Fibroblast of skin of left quadriceps (primary cell): ENCODE measurements at regions not wholly inside any gene's neighbourhood (a gene's known extent, or its start where the extent isn't known, plus 50 kb on each side); places are given as distances from the start of the nearest gene placed in this dataset.

ENCODE experiments used
- DNase-seq, 2 experiments: peaks; one replicate each; pipeline ENCODE4 v3.0.0-alpha.2; 2013; ENCODE audit warnings: low read depth in 2 of 2

- no peak for DNase-seq
Measured at GRCh38 chr13:109521719-109522118, 264.7 kb downstream of the IRS2 start.

DNA sequence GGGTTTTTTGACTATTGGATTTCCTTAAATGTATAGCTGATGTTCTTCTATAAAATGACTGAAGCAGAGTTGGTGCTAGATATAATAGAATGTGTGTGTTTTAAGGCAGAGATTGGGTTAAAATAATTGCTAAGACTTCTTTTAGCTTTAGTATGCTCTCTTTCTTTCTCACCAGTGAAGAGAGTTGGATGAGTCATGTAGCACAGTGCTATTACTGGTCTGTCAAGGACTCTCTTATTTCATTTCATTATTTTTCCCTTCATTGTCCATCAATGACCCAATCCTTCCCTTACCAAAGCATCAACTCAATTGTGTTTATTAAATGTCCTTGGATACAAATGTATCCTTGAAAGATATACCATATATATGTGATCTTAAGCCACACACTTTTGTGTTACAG lies 268.9 kb downstream of the IRS2 start:
- no peak for DNase-seq

GRCh38 chr13:109516186-109516585 lies 270.2 kb downstream of the IRS2 start:
- DNase-seq: no peak

- DNase-seq: no peak
Measured at GRCh38 chr13:109510013-109510412, 276.4 kb downstream of the IRS2 start.

DNA sequence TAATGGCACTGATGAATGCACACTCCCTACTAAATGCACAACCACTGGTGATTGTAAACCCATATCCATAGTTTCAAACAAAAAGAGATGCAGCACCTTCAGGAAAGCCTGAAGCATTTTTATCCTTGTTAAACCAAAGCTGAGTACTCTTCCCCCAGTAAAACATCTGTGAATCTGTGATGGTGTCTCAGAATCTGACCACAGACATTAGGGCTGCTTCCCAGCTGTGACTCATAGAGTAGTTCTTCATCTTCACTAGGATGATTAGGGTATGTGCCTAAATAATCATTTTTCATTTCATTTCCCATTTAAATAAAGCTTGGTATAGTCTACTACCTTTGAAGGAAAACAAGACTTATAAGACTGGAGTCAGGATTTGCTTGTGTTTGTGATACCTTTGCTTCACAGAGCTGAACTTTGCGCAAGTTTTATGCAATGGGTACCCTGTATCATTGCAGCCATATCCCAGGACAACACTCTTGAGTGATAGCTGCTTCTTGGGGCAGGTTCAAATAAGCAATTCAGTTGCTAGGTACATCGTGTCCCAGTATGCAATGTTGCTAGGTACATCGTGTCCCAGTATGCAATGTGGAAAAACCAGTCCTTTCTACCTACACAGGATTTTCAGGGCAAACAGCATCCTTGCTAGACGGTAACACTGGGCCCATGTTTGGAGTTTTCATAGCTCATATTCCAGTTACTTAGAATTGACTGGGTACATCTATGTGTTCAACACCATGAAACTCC lies 277.1 kb downstream of the IRS2 start:
- DNase-seq: peak; percentile 65

DNA sequence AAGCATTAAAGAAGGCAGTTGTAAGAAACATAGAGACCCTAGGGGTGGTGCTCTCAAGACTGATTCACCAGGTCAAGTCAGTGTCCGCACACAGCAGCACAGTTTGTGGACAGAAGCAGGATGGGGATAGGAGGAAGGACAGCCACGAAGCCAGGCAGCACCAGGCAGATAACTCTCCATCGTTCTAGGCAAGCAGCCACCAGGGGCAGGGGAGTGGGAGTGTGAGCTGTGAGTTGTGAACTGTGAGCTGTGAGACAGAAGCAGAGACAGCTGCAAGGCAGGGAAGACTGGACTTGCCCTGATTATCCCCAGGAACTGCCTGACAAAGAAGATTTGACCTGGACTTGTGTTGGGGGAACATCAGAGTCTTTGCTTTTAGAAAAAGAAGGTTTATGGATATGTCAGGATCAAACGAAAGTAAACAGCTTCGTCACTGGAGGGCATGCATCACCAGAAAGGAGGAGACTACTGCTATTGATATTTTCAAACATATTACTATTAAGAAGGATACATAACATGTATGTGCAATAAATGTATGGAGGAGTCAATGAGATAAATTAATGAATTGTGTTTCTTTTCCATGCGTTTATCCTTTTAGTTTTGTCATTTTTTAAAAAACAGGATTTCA lies 286.1 kb downstream of the IRS2 start:
- no peak for DNase-seq

DNA sequence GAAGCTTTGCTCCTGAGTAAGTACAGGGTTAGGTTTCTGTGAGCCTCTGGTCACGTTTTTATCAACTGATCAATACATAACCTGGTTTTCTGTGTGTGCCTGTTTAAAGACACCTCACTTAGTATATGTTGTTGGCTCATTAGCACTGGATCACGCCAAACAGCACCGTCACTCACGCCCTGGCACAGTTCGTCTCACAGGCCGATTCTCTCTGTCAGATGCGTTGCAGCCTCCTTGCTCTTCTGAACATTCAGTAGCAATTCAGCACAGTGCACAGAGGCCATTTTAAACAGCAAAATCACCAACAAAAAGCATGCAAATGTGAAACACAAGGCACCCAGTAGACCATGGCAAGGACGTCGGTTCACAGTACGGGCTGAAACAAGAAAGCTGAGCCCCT lies 288.5 kb downstream of the IRS2 start:
- DNase-seq: no peak

DNA sequence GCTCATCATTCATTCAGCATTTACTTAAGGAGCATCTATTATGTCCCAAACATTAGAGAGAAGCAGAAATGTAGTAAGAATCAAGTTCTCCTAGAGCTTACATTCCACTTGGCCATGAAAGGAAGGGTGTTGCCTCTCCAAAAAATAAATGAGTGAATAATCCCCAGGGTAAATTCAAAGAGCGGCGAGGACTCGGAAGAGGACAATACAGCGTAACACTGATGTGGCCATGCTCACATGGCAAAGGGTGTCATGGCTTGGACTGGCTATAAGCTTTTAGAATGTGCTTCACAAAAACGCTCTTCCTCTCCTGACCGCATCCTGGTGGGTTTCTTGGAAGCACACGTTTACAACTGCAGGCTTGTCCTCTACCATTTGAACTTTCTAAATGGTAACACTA lies 290.2 kb downstream of the IRS2 start:
- no peak for DNase-seq

DNA sequence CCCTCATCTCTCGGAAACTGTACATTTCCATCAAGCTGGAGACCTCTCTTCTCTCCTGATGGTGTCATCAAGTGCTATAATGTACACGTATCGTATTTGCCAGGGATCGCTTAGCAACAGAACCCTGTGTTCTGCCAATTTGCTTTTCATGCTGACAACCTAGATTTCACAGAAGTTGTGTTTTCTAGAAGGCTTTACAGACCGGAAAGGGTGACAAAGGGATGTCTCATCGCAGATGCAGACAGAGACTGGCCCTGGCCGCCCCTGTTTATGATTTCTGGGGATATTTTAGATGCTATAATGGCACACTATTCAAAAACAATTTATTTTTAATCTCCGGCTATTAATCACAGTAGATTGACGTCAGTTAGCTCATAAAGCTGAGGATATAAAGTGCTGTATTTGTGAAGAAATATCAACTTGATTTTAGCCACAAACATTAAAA lies 291.4 kb downstream of the IRS2 start:
- peak; percentile 24 to 31 for DNase-seq

- DNase-seq: no peak
Measured at GRCh38 chr13:109485136-109485794, 301.1 kb downstream of the IRS2 start.

- DNase-seq: no peak
Measured at GRCh38 chr13:109483284-109483683, 303.1 kb downstream of the IRS2 start.

DNA sequence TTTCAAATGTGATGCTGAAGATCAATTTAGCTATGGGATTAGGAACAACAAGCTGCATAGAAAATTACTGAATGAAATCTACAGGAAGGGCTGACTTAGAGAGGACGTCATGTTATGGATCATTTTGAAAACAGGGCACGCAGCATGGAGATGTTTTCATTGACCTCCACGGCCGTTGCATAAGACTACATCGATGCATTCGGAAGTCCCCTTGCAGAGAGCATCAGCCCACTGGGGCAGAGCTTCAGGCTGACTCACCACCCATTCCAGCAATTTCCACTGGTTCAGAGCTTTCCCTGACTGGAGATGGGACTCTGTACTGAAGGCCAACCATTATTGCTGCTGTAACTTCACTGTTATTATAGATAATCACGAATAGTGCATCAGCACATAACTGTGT lies 305.3 kb downstream of the IRS2 start:
- no peak for DNase-seq

DNA sequence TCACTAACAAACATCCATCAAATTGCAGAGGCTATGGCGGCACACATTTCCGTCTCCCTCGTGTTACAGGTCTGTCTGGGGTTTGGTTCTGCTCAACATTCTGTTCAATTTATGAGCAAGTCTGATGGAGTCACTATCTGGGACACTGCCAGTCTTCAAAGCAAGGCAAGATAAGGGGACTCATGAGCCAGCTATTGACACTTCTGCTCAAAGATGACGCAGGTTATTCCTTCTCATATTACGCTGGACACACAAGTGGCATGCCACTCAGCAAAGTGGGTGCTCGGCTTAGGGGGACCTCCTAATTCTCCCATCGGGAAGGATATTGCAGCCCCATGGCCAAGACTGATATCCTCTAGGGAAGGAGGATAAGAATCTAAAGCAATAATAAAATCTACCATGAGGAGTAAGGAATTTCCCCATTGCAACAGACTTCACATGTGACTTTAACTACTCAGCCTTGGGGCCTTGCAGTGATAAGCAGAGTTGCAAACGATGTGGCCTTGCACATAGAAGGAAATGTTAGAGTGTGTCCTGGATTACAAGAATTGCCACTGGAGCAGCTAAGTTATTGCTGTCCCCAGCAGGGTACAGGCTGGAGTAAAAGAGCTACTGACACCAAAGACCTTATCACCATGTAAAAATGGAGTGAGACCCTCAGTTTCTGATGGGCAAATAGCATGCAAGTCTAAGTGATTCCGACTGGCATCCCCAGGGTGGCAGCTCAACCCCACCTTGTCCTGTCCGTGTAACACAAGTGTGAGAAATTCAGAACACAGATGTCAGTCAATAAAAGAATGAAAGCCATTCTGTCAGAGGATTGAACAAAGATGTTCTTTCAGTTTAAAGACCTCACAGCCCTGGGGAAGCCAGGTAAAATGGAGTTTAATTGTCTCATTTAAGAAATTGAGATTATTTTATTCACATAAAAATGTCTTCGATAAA lies 306.1 kb downstream of the IRS2 start:
- no peak for DNase-seq

DNA sequence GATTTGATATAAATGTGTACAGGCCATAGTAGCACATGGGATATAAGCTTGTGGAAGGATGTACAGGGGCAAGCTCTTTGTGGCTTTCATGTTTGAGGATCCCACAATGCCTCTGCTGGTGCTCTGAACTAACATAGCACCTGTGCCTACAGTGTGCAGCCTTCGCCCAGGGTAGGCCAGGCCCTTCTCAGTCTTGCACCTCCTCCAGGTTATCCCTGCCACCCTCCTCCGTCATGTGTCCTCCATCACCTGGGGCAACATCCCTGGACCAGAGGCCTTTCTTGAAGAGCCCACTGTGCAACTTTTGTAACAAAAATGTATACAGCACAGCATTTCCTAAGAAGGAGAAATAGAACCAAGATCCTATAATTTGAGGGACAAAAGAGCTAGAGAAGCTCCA lies 306.8 kb downstream of the IRS2 start:
- no peak for DNase-seq

DNA sequence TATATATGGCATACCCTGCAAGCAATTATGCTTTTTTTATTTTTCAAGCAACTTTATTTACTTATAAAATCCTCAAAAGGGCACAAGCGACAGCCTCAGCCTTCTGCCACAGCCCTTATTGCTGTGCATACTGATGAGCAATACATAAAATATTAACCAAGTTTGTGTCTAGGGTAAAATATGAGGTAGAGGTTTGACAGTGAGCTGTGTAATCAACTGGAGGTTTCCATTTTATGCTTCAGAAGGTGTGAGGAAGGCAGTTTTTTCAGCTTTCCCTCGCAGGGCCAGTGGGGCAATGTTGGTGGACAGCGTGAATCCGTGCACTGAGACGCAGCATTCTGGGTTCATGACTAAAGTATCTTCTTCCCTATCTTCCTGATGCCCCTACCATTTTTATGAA lies 310.4 kb downstream of the IRS2 start:
- DNase-seq: no peak

- no peak for DNase-seq
Measured at GRCh38 chr13:109468123-109468522, 318.3 kb downstream of the IRS2 start.

DNA sequence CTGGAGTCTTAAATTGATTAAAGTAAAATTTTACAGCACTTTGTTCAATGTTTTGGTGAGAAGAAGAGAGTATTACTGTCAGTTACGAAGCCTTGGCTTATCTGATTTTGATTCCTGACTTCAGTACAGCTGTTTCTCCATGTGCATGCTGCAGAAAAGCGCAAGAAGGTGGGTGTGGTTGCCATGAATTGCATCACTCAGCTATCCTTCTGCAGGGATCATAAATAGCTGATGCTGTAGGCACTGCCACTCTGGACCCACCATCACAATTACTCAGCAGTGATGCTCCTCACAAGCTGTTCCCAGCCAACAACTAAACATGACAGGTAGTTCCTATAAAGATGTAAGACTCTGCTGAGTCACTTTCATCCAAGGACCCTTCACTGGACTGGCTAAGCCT lies 321.2 kb downstream of the IRS2 start:
- DNase-seq: no peak

DNA sequence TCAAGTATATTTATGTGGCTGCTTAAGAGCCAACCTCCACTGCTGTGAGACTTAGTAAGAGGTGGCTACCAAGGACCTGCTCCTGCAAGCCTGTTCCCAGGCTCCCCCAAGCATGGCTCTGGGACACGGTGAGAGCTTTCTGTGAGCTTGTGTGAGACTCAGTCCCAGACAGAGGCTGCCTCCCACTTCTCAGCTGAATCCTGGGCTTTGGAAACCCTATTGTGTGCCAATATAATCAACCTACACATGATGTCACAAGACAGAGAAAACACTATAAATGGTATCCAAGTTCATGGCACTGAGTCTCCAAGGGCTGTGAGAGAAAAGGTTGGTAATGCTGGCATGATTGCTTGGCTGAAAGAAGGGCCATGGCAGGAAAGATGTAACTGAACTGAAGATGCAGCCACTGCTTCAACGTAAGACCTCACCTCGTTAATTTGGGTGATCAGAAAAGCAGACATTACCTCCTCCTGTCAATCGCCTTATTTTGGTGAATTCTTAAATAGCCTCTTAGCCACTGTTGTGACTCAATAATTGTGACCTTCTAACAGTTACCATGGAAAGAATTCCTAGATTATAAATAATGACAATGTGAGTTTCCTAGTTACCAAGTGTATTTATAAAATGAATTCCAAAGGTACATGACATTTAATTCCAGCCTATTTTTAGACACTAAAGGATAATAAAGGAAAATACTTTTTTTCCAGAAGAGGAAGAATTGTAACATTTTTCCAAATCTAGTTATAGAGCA lies 332.0 kb downstream of the IRS2 start:
- DNase-seq: no peak

GRCh38 chr13:109451726-109452125 lies 334.7 kb downstream of the IRS2 start:
- DNase-seq: no peak

DNA sequence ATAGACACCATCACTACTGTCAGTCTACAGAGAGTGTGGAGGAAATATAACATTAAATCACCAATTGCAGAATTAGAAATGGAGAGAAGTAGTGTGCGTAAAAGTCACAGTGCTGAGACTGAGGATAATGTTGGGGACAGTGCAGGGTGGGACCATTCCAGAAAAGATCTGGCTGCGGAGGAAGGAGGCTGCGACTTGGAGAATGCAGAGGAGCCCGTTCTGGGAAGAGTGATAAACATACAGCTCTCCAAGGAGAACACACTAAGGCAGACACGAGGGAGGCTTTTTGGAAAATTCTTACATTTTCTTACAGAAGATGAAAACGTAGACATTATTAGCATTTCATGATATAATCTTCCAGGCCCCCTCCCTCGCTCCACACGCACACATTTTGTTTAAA lies 337.8 kb downstream of the IRS2 start:
- DNase-seq: no peak

DNA sequence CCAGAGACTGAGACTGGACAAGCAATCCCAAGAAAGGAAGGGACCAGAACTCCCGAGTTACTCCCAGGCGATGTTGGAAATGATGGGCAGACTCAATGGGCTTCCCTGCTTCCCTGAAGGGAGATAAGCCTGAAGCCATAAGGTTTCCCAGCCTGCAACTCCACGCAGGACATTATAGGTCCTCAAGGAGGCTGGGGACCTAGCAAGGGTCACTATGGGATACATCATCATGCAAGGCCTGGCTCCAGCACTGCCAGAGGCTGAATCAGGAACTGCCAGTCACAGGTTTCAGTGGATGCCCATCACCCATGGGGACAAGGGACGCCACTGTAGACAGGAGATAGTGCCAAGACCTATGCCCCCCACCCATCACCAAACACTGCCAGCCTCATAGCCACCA lies 338.7 kb downstream of the IRS2 start:
- DNase-seq: no peak
